ENCODE measurements at regions not wholly inside any gene's neighbourhood (a gene's known extent, or its start where the extent isn't known, plus 50 kb on each side); places are given as distances from the start of the nearest gene placed in this dataset.

DNA sequence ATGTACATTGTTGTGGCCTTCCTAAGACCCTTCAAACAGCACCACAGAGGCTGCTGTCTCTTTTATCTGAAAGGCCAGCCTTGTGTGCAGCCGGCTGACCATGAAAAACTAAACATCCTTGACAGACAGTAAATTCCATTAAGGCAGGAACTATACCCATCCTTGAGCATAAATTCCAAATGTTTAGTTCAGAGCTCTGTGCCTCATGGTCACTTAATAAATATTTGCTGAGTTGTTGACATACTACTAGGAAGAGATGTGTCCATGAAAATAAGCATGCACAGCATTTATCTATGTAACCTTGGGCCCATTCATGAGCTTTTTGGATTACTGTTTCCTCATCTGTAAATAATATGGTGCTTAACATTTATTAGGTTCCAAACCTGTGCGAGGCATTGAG lies 424.8 kb downstream of the HRH4 start:
- TF ChIP-seq EP300 (IDR thresholded peaks at IDR 0.05; ENCODE audit: borderline replicate concordance in 1 of 2, low read depth in 2 of 2, low read length in 2 of 2) (no peak), POLR2A (IDR thresholded peaks at IDR 0.05; ENCODE audit: control extremely low read depth in 1 of 2, low read depth in 2 of 2, low read length in 2 of 2) (no peak), BACH1 (IDR thresholded peaks at IDR 0.05; ENCODE audit: low read length) (no peak), JUND (IDR thresholded peaks at IDR 0.05; ENCODE audit: low read length) (no peak), POLR2AphosphoS5 (IDR thresholded peaks at IDR 0.05; ENCODE audit: low read depth, low read length) (no peak), EZH2 (IDR thresholded peaks at IDR 0.05; ENCODE audit: low read depth, low read length, severe bottlenecking) (no peak), RNF2 (IDR thresholded peaks at IDR 0.05; ENCODE audit: borderline replicate concordance, low read depth, low read length, missing control alignments, poor library complexity, severe bottlenecking) (no peak)
- TF ChIP-seq, protein P1, sequence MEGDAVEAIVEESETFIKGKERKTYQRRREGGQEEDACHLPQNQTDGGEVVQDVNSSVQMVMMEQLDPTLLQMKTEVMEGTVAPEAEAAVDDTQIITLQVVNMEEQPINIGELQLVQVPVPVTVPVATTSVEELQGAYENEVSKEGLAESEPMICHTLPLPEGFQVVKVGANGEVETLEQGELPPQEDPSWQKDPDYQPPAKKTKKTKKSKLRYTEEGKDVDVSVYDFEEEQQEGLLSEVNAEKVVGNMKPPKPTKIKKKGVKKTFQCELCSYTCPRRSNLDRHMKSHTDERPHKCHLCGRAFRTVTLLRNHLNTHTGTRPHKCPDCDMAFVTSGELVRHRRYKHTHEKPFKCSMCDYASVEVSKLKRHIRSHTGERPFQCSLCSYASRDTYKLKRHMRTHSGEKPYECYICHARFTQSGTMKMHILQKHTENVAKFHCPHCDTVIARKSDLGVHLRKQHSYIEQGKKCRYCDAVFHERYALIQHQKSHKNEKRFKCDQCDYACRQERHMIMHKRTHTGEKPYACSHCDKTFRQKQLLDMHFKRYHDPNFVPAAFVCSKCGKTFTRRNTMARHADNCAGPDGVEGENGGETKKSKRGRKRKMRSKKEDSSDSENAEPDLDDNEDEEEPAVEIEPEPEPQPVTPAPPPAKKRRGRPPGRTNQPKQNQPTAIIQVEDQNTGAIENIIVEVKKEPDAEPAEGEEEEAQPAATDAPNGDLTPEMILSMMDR (IDR thresholded peaks at IDR 0.05; ENCODE audit: control extremely low read depth in 1 of 3, insufficient read depth in 1 of 3, low read depth in 1 of 3, low read length in 3 of 3) = no peak
- TF ChIP-seq, protein P2, sequence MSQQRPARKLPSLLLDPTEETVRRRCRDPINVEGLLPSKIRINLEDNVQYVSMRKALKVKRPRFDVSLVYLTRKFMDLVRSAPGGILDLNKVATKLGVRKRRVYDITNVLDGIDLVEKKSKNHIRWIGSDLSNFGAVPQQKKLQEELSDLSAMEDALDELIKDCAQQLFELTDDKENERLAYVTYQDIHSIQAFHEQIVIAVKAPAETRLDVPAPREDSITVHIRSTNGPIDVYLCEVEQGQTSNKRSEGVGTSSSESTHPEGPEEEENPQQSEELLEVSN (IDR thresholded peaks at IDR 0.05) = no peak
